ENCODE measurements at regions not wholly inside any gene's neighbourhood (a gene's known extent, or its start where the extent isn't known, plus 50 kb on each side); places are given as distances from the start of the nearest gene placed in this dataset.

DNA sequence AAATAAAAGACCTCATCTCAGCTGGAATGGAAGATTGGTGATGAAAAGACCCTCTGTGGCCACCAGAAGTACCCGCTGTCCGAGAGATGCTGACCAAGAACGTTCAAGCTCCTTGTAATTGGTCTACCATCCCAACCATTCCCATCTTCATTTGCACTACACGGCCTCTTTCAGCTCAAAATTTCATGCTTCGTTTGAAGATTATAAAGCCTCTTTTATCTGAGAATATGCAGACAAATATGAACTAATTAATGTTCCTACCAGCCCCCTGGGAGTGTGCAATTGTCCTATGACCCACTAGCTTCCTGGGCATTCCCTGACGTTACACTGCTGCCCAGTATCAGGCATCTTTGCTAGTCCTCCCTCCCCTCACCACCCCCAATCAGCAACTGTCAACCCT is 583.7 kb downstream of the MID1IP1 start:
- H4K8ac ChIP-seq (ENCODE audit: low read length), result no peak overlapping the region
- no peak overlapping the region for H2AFZ ChIP-seq (ENCODE audit: low read depth, low read length)
- no peak overlapping the region for H3K9ac ChIP-seq (ENCODE audit: low read length)
- no peak overlapping the region for H2AK5ac ChIP-seq (ENCODE audit: low read length, severe bottlenecking)
- no peak overlapping the region for H3K18ac ChIP-seq (ENCODE audit: low read depth in 1 of 2, low read length in 2 of 2)
- no peak overlapping the region for H2BK5ac ChIP-seq (ENCODE audit: low read depth, low read length, poor library complexity, severe bottlenecking)
- WGBS, result 89% methylated on average over 3 of the region's 6 CpGs
- H2BK12ac ChIP-seq (ENCODE audit: low read length in 2 of 2), result no peak overlapping the region
- peaks cover 3 to 93% of the 10 kb centered on the region in 2 experiments for H3K27me3 ChIP-seq (ENCODE audit: control insufficient read depth in 1 of 2, insufficient read depth in 1 of 2, low read length in 2 of 2)
- H3K23ac ChIP-seq (ENCODE audit: low read length in 2 of 2), result no peak overlapping the region
- H3K9me3 ChIP-seq (ENCODE audit: control insufficient read depth, low read length), result no peaks in the 10 kb centered on the region
- H4K91ac ChIP-seq (ENCODE audit: low read length), result no peak overlapping the region
- no peak overlapping the region for H3K14ac ChIP-seq (ENCODE audit: low read length in 2 of 2)
- no peak overlapping the region for H2BK120ac ChIP-seq (ENCODE audit: low read depth, low read length)
- H3K4me2 ChIP-seq (ENCODE audit: low read length, poor library complexity, severe bottlenecking), result no peak overlapping the region
- no peak overlapping the region for H3K4ac ChIP-seq (ENCODE audit: low read depth in 1 of 2, low read length in 2 of 2)
- no peaks in the 10 kb centered on the region for H3K79me1 ChIP-seq (replicated peaks; ENCODE audit: low read length, poor library complexity, severe bottlenecking)
- no peaks in the 10 kb centered on the region for H3K36me3 ChIP-seq (ENCODE audit: control insufficient read depth in 1 of 2, insufficient read depth in 2 of 2, low read depth in 1 of 2, low read length in 2 of 2)
- no peak overlapping the region for H2BK15ac ChIP-seq (ENCODE audit: low read depth, poor library complexity, severe bottlenecking)
- no peak for DNase-seq
- no peaks in the 10 kb centered on the region for H3K4me1 ChIP-seq (ENCODE audit: control insufficient read depth, insufficient read depth, low read depth, low read length)
- H3K4me3 ChIP-seq (ENCODE audit: insufficient read depth in 1 of 2, low read depth in 1 of 2, low read length in 2 of 2), result no peak overlapping the region
- H3K27ac ChIP-seq (ENCODE audit: low read length, poor library complexity, severe bottlenecking), result no peak overlapping the region

DNA sequence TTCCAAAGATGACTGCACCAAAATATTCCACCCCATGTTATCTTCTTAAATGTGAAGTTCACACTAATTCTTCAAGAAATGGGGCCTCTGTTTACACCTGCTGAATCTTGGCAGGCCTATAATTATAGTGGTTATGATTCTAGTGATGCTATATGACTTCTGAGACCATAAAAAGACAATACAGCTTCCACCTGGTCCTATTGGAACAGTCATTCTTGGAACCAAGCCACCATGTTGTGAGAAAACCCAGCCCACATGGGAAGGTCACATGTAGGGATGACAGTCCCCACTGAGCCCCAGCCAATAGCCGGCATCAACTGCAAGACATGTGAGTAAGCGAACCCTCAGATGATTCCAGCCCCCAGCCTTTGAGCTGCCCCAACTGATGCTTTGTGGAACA is 587.5 kb downstream of the MID1IP1 start:
- Histone ChIP-seq H2AFZ (ENCODE audit: low read depth, low read length) (no peak overlapping the region), H2AK5ac (ENCODE audit: low read length, severe bottlenecking) (no peak overlapping the region), H3K9ac (ENCODE audit: low read length) (no peak overlapping the region), H3K27me3 (ENCODE audit: control insufficient read depth in 1 of 2, insufficient read depth in 1 of 2, low read length in 2 of 2) (peaks cover 3 to 96% of the 10 kb centered on the region in 2 experiments), H3K4ac (ENCODE audit: low read depth in 1 of 2, low read length in 2 of 2) (no peak overlapping the region), H3K4me2 (ENCODE audit: low read length, poor library complexity, severe bottlenecking) (no peak overlapping the region), H2BK5ac (ENCODE audit: low read depth, low read length, poor library complexity, severe bottlenecking) (no peak overlapping the region), H3K23ac (ENCODE audit: low read length in 2 of 2) (no peak overlapping the region), H3K9me3 (ENCODE audit: control insufficient read depth, low read length) (no peaks in the 10 kb centered on the region), H2BK12ac (ENCODE audit: low read length in 2 of 2) (no peak overlapping the region), H2BK120ac (ENCODE audit: low read depth, low read length) (no peak overlapping the region), H3K27ac (ENCODE audit: low read length, poor library complexity, severe bottlenecking) (no peak overlapping the region), H3K79me1 (replicated peaks; ENCODE audit: low read length, poor library complexity, severe bottlenecking) (no peaks in the 10 kb centered on the region), H3K18ac (ENCODE audit: low read depth in 1 of 2, low read length in 2 of 2) (no peak overlapping the region), H2BK15ac (ENCODE audit: low read depth, poor library complexity, severe bottlenecking) (no peak overlapping the region), H3K36me3 (ENCODE audit: control insufficient read depth in 1 of 2, insufficient read depth in 2 of 2, low read depth in 1 of 2, low read length in 2 of 2) (no peaks in the 10 kb centered on the region), H3K14ac (ENCODE audit: low read length in 2 of 2) (no peak overlapping the region), H4K91ac (ENCODE audit: low read length) (no peak overlapping the region), H3K4me1 (ENCODE audit: control insufficient read depth, insufficient read depth, low read depth, low read length) (no peaks in the 10 kb centered on the region), H4K8ac (ENCODE audit: low read length) (no peak overlapping the region), H3K4me3 (ENCODE audit: insufficient read depth in 1 of 2, low read depth in 1 of 2, low read length in 2 of 2) (no peak overlapping the region)
- no peak for DNase-seq
- 100% methylated on average over 1 of the region's 2 CpGs for WGBS

DNA sequence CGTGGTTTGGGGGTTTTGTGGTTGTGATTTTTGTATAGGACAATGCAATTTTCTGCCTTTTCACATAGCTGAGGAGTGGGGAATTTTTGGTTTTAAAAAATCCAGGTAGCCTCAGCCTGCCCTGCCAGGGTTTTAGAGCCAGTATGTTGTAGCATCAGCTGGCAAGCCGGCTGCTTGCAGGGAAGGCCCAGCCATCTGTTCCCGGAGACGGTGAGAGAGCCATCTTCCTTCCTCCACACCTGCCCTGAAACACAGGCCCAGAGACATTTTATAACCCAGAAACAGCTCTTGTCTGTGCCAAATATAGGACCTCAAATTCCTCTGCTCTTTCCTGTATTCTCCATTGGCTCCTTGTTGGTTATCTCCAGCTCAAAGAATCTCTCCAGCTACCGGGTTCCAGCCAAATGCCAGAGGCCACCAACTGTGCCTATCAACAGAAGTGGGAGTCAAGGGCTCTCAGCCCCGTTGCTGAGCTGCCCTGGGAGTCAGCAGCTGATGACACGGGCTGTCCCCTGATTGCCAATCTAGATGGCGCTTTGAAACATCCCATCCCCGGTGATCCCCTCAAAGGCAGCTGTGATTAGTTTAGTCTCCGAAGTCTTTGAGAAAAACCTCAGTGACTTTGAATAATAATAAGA is 595.2 kb downstream of the MID1IP1 start:
- Histone ChIP-seq H3K36me3 (ENCODE audit: control insufficient read depth in 1 of 2, insufficient read depth in 2 of 2, low read depth in 1 of 2, low read length in 2 of 2) (no peaks in the 10 kb centered on the region), H2AFZ (ENCODE audit: low read depth, low read length) (no peak overlapping the region), H3K9ac (ENCODE audit: low read length) (no peak overlapping the region), H3K9me3 (ENCODE audit: control insufficient read depth, low read length) (peaks cover 3% of the 10 kb centered on the region), H3K23ac (ENCODE audit: low read length in 2 of 2) (no peak overlapping the region), H3K79me1 (replicated peaks; ENCODE audit: low read length, poor library complexity, severe bottlenecking) (no peaks in the 10 kb centered on the region), H2BK15ac (ENCODE audit: low read depth, poor library complexity, severe bottlenecking) (no peak overlapping the region), H4K8ac (ENCODE audit: low read length) (no peak overlapping the region), H4K91ac (ENCODE audit: low read length) (no peak overlapping the region), H3K4me3 (ENCODE audit: insufficient read depth in 1 of 2, low read depth in 1 of 2, low read length in 2 of 2) (no peak overlapping the region), H2BK12ac (ENCODE audit: low read length in 2 of 2) (no peak overlapping the region), H3K4ac (ENCODE audit: low read depth in 1 of 2, low read length in 2 of 2) (no peak overlapping the region), H2BK120ac (ENCODE audit: low read depth, low read length) (no peak overlapping the region), H3K14ac (ENCODE audit: low read length in 2 of 2) (no peak overlapping the region), H3K18ac (ENCODE audit: low read depth in 1 of 2, low read length in 2 of 2) (no peak overlapping the region), H3K4me2 (ENCODE audit: low read length, poor library complexity, severe bottlenecking) (no peak overlapping the region), H2AK5ac (ENCODE audit: low read length, severe bottlenecking) (no peak overlapping the region), H3K27me3 (ENCODE audit: control insufficient read depth in 1 of 2, insufficient read depth in 1 of 2, low read length in 2 of 2) (peaks cover 0 to 96% of the 10 kb centered on the region in 2 experiments), H2BK5ac (ENCODE audit: low read depth, low read length, poor library complexity, severe bottlenecking) (no peak overlapping the region), H3K27ac (ENCODE audit: low read length, poor library complexity, severe bottlenecking) (no peak overlapping the region), H3K4me1 (ENCODE audit: control insufficient read depth, insufficient read depth, low read depth, low read length) (no peaks in the 10 kb centered on the region)
- WGBS, result 61% methylated on average over 7 of the region's 10 CpGs
- no peak for DNase-seq

DNA sequence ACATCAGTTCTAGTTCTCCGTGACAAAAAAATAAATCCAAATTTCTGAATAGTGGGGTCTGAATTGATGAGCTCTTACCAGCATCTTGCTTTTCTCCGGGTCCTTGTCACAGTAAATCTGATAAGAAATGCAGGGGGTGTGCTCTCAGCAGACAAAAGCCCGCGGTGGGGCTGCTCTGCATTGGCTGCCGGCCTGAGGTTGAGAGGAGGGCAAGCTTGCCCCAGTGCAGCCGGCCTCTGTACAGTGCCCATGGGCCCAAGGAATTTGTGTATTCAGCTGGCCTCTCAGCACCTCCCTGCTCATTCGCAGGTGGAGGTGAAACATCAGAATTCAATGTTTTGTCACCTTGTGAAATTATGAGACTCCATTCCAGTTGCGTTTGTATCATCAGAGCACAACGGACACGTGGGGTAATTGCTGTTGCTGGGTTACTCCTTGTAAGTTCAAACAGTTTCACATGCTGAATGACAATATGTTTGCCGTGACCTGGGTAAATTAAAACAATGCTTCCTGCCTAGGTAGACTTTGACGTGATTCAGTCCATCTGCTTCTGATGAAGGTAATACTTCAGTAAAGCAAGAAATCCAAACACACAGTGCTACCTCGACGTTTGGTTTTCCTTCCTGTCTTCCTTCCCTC is 596.4 kb downstream of the MID1IP1 start:
- no peak overlapping the region for H4K8ac ChIP-seq (ENCODE audit: low read length)
- H3K4me2 ChIP-seq (ENCODE audit: low read length, poor library complexity, severe bottlenecking), result no peak overlapping the region
- no peak overlapping the region for H3K14ac ChIP-seq (ENCODE audit: low read length in 2 of 2)
- H2AK5ac ChIP-seq (ENCODE audit: low read length, severe bottlenecking), result no peak overlapping the region
- H3K27me3 ChIP-seq (ENCODE audit: control insufficient read depth in 1 of 2, insufficient read depth in 1 of 2, low read length in 2 of 2), result peaks cover 0 to 93% of the 10 kb centered on the region in 2 experiments
- H3K36me3 ChIP-seq (ENCODE audit: control insufficient read depth in 1 of 2, insufficient read depth in 2 of 2, low read depth in 1 of 2, low read length in 2 of 2), result no peaks in the 10 kb centered on the region
- H3K4me1 ChIP-seq (ENCODE audit: control insufficient read depth, insufficient read depth, low read depth, low read length), result no peaks in the 10 kb centered on the region
- DNase-seq, result no peak
- H3K4me3 ChIP-seq (ENCODE audit: insufficient read depth in 1 of 2, low read depth in 1 of 2, low read length in 2 of 2), result no peak overlapping the region
- no peak overlapping the region for H3K18ac ChIP-seq (ENCODE audit: low read depth in 1 of 2, low read length in 2 of 2)
- no peak overlapping the region for H3K23ac ChIP-seq (ENCODE audit: low read length in 2 of 2)
- H3K79me1 ChIP-seq (replicated peaks; ENCODE audit: low read length, poor library complexity, severe bottlenecking), result no peaks in the 10 kb centered on the region
- WGBS, result 67% methylated on average over 14 of the region's 14 CpGs
- no peak overlapping the region for H2BK5ac ChIP-seq (ENCODE audit: low read depth, low read length, poor library complexity, severe bottlenecking)
- H3K27ac ChIP-seq (ENCODE audit: low read length, poor library complexity, severe bottlenecking), result no peak overlapping the region
- no peak overlapping the region for H2AFZ ChIP-seq (ENCODE audit: low read depth, low read length)
- H4K91ac ChIP-seq (ENCODE audit: low read length), result no peak overlapping the region
- no peak overlapping the region for H2BK12ac ChIP-seq (ENCODE audit: low read length in 2 of 2)
- H2BK120ac ChIP-seq (ENCODE audit: low read depth, low read length), result no peak overlapping the region
- H2BK15ac ChIP-seq (ENCODE audit: low read depth, poor library complexity, severe bottlenecking), result no peak overlapping the region
- H3K9ac ChIP-seq (ENCODE audit: low read length), result no peak overlapping the region
- H3K4ac ChIP-seq (ENCODE audit: low read depth in 1 of 2, low read length in 2 of 2), result no peak overlapping the region
- H3K9me3 ChIP-seq (ENCODE audit: control insufficient read depth, low read length), result peaks cover 3% of the 10 kb centered on the region
